Endothelial cell of umbilical vein (primary cell): ENCODE measurements at regions not wholly inside any gene's neighbourhood (a gene's known extent, or its start where the extent isn't known, plus 50 kb on each side); places are given as distances from the start of the nearest gene placed in this dataset.

ENCODE experiments used
- CTCF ChIP-seq, 2 donors: IDR thresholded peaks; 1 replicate in 1 of 2; 2 replicates in 1 of 2; pipeline ENCODE4 v1.5.1; 2011; ENCODE audit warnings: low read length in 2 of 2, mild to moderate bottlenecking in 2 of 2, moderate library complexity in 2 of 2, control low read depth in 1 of 2, inconsistent platforms in 1 of 2, low read depth in 1 of 2; ENCODE audit not compliant: insufficient read depth in 1 of 2; ENCODE audit errors: extremely low read depth in 1 of 2
- EZH2 ChIP-seq: IDR thresholded peaks from 2 replicates; pipeline ENCODE4 v1.6.1; 2012; ENCODE audit warnings: borderline replicate concordance, low read depth, mild to moderate bottlenecking, moderate library complexity, low read length, inconsistent platforms; ENCODE audit not compliant: severe bottlenecking
- GATA2 ChIP-seq: IDR thresholded peaks from 2 replicates; pipeline ENCODE4 v1.7.0; 2011; ENCODE audit warnings: low read depth, mild to moderate bottlenecking, moderate library complexity, mixed read lengths, low read length; ENCODE audit not compliant: insufficient read length, insufficient read depth
- JUN ChIP-seq: IDR thresholded peaks from 2 replicates; pipeline ENCODE4 v1.6.1; 2011; ENCODE audit warnings: borderline replicate concordance, low read depth; ENCODE audit not compliant: insufficient read length, insufficient read depth
- MAX ChIP-seq: IDR thresholded peaks from 2 replicates; pipeline ENCODE4 v1.6.1; 2011; ENCODE audit not compliant: insufficient read depth, insufficient read length
- MYC ChIP-seq: IDR thresholded peaks from one replicate; pipeline ENCODE4 v1.6.1; 2011; ENCODE audit warnings: mild to moderate bottlenecking, low read depth, low read length
- POLR2A ChIP-seq: IDR thresholded peaks from 2 replicates; pipeline ENCODE4 v1.6.1; 2012; ENCODE audit warnings: low read depth, mild to moderate bottlenecking, control low read depth, low read length
- POLR2AphosphoS5 ChIP-seq: IDR thresholded peaks from 2 replicates; pipeline ENCODE4 v1.6.1; 2012; ENCODE audit warnings: low read depth, mild to moderate bottlenecking, control low read depth, low read length, moderate library complexity; ENCODE audit not compliant: insufficient read depth

GRCh38 chr13:94800423-94800822, 88.1 kb upstream of the SOX21 start:
- TF ChIP-seq MYC (no peak), POLR2A (no peak), MAX (no peak), CTCF (IDR thresholded peaks at IDR 0.05; ENCODE audit: extremely low read depth in 1 of 2, insufficient read depth in 1 of 2, low read depth in 1 of 2, low read length in 2 of 2) (no peak), POLR2AphosphoS5 (no peak), JUN (no peak), EZH2 (no peak), GATA2 (no peak)
